ENCODE measurements at regions not wholly inside any gene's neighbourhood (a gene's known extent, or its start where the extent isn't known, plus 50 kb on each side); places are given as distances from the start of the nearest gene placed in this dataset.

DNA sequence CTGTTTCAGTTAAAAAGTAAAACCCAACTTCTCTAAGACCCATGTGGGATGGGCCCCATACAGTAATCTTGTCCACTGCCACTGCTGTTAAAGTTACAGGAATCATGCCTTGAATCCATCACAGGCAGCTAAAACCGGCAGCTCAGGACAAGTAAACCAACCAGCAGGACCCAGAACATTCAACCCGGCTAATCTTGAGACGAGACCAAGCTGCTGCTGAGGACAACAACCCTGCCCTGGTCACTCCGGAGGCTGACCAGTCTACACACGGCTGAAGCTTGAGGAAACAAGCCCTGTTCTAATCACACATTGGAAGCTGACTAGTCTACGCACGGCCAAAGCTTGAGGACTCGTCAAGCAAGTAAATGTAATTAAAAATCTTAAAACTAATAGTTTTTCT lies 105.2 kb upstream of the ZNF492 start:
- Histone ChIP-seq H3K14ac (ENCODE audit: low read length) (no peak overlapping the region), H4K91ac (ENCODE audit: low read depth, low read length) (no peak overlapping the region), H3K27ac (ENCODE audit: low read depth, low read length) (no peak overlapping the region), H4K8ac (ENCODE audit: low read depth, low read length) (no peak overlapping the region), H3K4me1 (ENCODE audit: control insufficient read depth in 1 of 2, insufficient read depth in 2 of 2, low read length in 2 of 2) (no peaks in the 10 kb centered on the region), H3K27me3 (ENCODE audit: insufficient read depth, low read length) (no peaks in the 10 kb centered on the region), H3K18ac (ENCODE audit: low read length) (no peak overlapping the region), H3K23ac (ENCODE audit: low read length) (no peak overlapping the region), H2AK5ac (ENCODE audit: low read length) (no peak overlapping the region), H4K12ac (ENCODE audit: low read depth, low read length) (no peak overlapping the region), H3K4me2 (ENCODE audit: low read length) (no peak overlapping the region), H3K79me1 (ENCODE audit: low read length) (no peaks in the 10 kb centered on the region), H3K4me3 (ENCODE audit: low read depth, low read length) (no peak overlapping the region), H2AFZ (ENCODE audit: insufficient read depth, low read length, poor library complexity) (no peak overlapping the region), H3K9ac (ENCODE audit: low read length) (no peak overlapping the region), H2BK120ac (ENCODE audit: insufficient read depth, low read length, poor library complexity) (no peak overlapping the region), H2BK12ac (ENCODE audit: low read length) (no peak overlapping the region), H2BK5ac (ENCODE audit: low read depth, low read length, poor library complexity) (no peak overlapping the region), H3K4ac (ENCODE audit: low read depth, low read length) (no peak overlapping the region), H3K36me3 (ENCODE audit: control insufficient read depth in 1 of 2, insufficient read depth in 2 of 2, low read length in 2 of 2) (no peaks in the 10 kb centered on the region), H3K79me2 (ENCODE audit: control insufficient read depth, insufficient read depth, low read length, poor library complexity) (no peaks in the 10 kb centered on the region), H3K9me3 (ENCODE audit: insufficient read depth, low read depth, low read length) (peaks cover 30% of the 10 kb centered on the region)
- WGBS (ENCODE audit: extremely low coverage, insufficient coverage, insufficient read length): no CpG with 5 or more reads among the region's 8 CpGs
- DNase-seq: no peak

DNA sequence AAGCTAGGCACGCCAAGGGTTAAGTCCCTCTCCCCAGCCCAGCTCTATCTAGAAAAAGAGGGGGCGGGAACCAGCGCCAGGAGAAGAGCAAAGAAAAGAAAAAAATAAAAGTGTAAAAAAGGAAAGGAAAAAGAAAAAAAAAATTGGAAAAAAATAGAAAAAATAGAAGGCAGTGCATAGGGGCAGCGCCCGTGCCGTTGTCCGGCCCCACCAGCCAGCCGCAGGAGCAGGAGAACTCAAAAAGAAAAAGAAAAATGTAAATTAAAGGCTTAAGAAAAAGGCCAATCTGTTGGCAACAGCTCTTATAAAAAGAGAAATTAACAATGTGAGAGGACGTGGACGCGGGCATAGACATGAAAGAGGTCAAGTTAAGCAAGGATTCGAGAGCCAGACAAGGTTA lies 105.4 kb upstream of the ZNF98 start:
- no CpG with 5 or more reads among the region's 12 CpGs for WGBS (ENCODE audit: extremely low coverage, insufficient coverage, insufficient read length)
- no peak overlapping the region for H4K12ac ChIP-seq (ENCODE audit: low read depth, low read length)

DNA sequence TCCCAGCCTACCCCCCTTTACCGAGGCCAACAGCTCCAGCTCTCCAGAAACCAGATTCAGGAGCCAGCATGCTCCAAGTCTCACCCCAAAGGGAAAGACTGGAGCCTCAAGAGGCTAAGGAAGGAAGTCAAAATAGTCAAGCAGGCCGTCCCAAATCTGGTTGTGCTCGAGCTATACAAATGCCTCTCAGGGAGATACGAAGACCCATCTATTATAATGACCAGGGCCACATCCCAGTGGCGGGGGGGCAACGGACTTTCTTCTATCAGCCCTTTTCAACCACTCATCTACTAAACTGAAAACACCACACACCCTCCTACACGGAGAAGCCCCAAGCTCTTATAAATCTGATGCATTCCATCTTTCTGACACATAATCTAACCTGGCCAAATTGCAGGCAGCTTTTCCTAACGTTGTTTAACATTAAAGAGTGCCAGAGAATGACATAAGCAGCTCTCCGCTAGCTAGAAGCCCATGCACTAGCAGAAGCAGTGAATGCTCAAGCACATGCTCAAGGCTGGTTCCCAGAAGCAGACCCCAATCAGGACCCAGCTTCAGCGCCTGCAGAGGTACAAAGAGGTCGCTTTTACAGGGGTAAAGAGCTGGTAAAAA lies 104.6 kb upstream of the ZNF98 start:
- WGBS (ENCODE audit: extremely low coverage, insufficient coverage, insufficient read length): no CpG with 5 or more reads among the region's 11 CpGs
- Histone ChIP-seq H4K91ac (ENCODE audit: low read depth, low read length) (no peak overlapping the region), H2BK120ac (ENCODE audit: insufficient read depth, low read length, poor library complexity) (no peak overlapping the region), H3K9me3 (ENCODE audit: insufficient read depth, low read depth, low read length) (peaks cover 35% of the 10 kb centered on the region), H3K14ac (ENCODE audit: low read length) (no peak overlapping the region), H2AFZ (ENCODE audit: insufficient read depth, low read length, poor library complexity) (no peak overlapping the region), H2BK5ac (ENCODE audit: low read depth, low read length, poor library complexity) (no peak overlapping the region), H3K18ac (ENCODE audit: low read length) (no peak overlapping the region), H4K8ac (ENCODE audit: low read depth, low read length) (no peak overlapping the region), H3K79me1 (ENCODE audit: low read length) (no peaks in the 10 kb centered on the region), H3K4ac (ENCODE audit: low read depth, low read length) (no peak overlapping the region), H3K27ac (ENCODE audit: low read depth, low read length) (no peak overlapping the region), H3K4me1 (ENCODE audit: control insufficient read depth in 1 of 2, insufficient read depth in 2 of 2, low read length in 2 of 2) (no peaks in the 10 kb centered on the region), H2AK5ac (ENCODE audit: low read length) (no peak overlapping the region), H3K79me2 (ENCODE audit: control insufficient read depth, insufficient read depth, low read length, poor library complexity) (no peaks in the 10 kb centered on the region), H3K4me3 (ENCODE audit: low read depth, low read length) (no peak overlapping the region), H3K23ac (ENCODE audit: low read length) (no peak overlapping the region), H3K9ac (ENCODE audit: low read length) (no peak overlapping the region), H3K27me3 (ENCODE audit: insufficient read depth, low read length) (no peaks in the 10 kb centered on the region), H4K12ac (ENCODE audit: low read depth, low read length) (no peak overlapping the region), H3K4me2 (ENCODE audit: low read length) (no peak overlapping the region), H3K36me3 (ENCODE audit: control insufficient read depth in 1 of 2, insufficient read depth in 2 of 2, low read length in 2 of 2) (no peaks in the 10 kb centered on the region), H2BK12ac (ENCODE audit: low read length) (no peak overlapping the region)
- no peak for DNase-seq

More for the DNA sequence above, 105.4 kb upstream of the ZNF98 start:
- no peak overlapping the region for H2AFZ ChIP-seq (ENCODE audit: insufficient read depth, low read length, poor library complexity)
- no peak overlapping the region for H2AK5ac ChIP-seq (ENCODE audit: low read length)
- H2BK120ac ChIP-seq (ENCODE audit: insufficient read depth, low read length, poor library complexity): no peak overlapping the region
- no peak overlapping the region for H2BK5ac ChIP-seq (ENCODE audit: low read depth, low read length, poor library complexity)
- H3K18ac ChIP-seq (ENCODE audit: low read length): no peak overlapping the region
- H3K4me1 ChIP-seq (ENCODE audit: control insufficient read depth in 1 of 2, insufficient read depth in 2 of 2, low read length in 2 of 2): no peaks in the 10 kb centered on the region
- H3K4ac ChIP-seq (ENCODE audit: low read depth, low read length): no peak overlapping the region
- H3K27ac ChIP-seq (ENCODE audit: low read depth, low read length): no peak overlapping the region
- H3K9ac ChIP-seq (ENCODE audit: low read length): no peak overlapping the region
- no peak overlapping the region for H4K91ac ChIP-seq (ENCODE audit: low read depth, low read length)
- H4K8ac ChIP-seq (ENCODE audit: low read depth, low read length): no peak overlapping the region
- peaks cover 38% of the 10 kb centered on the region for H3K9me3 ChIP-seq (ENCODE audit: insufficient read depth, low read depth, low read length)
- H2BK12ac ChIP-seq (ENCODE audit: low read length): no peak overlapping the region
- no peaks in the 10 kb centered on the region for H3K27me3 ChIP-seq (ENCODE audit: insufficient read depth, low read length)
- no peaks in the 10 kb centered on the region for H3K36me3 ChIP-seq (ENCODE audit: control insufficient read depth in 1 of 2, insufficient read depth in 2 of 2, low read length in 2 of 2)
- DNase-seq: no peak
- H3K14ac ChIP-seq (ENCODE audit: low read length): no peak overlapping the region
- no peaks in the 10 kb centered on the region for H3K79me2 ChIP-seq (ENCODE audit: control insufficient read depth, insufficient read depth, low read length, poor library complexity)
- H3K4me3 ChIP-seq (ENCODE audit: low read depth, low read length): no peak overlapping the region
- no peak overlapping the region for H3K4me2 ChIP-seq (ENCODE audit: low read length)
- H3K23ac ChIP-seq (ENCODE audit: low read length): no peak overlapping the region
- no peaks in the 10 kb centered on the region for H3K79me1 ChIP-seq (ENCODE audit: low read length)

DNA sequence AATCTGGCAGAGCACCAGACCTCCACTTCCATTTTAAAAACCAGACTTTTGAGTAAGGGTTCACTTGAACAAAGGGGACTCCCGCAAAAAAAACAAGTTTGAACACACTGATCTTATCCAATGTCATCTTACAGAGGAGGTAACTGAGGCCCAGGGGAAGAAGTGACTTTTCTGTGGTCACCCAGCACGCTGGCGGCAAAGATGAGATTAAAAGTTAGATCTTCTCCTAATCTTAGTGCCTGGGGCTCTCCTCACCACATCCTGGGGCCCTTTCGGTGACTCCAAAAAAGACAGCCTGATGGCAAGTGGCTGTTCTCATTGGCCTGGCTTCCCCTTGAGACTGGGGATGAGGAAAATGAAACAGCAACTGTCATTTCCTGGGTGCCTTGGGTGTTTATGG lies 101.8 kb upstream of the ZNF98 start:
- Histone ChIP-seq H3K14ac (ENCODE audit: low read length) (no peak overlapping the region), H4K91ac (ENCODE audit: low read depth, low read length) (no peak overlapping the region), H3K27ac (ENCODE audit: low read depth, low read length) (no peak overlapping the region), H3K79me2 (ENCODE audit: control insufficient read depth, insufficient read depth, low read length, poor library complexity) (no peaks in the 10 kb centered on the region), H3K36me3 (ENCODE audit: control insufficient read depth in 1 of 2, insufficient read depth in 2 of 2, low read length in 2 of 2) (no peaks in the 10 kb centered on the region), H3K4ac (ENCODE audit: low read depth, low read length) (no peak overlapping the region), H3K9ac (ENCODE audit: low read length) (no peak overlapping the region), H3K4me2 (ENCODE audit: low read length) (no peak overlapping the region), H3K79me1 (ENCODE audit: low read length) (no peaks in the 10 kb centered on the region), H2AK5ac (ENCODE audit: low read length) (no peak overlapping the region), H3K9me3 (ENCODE audit: insufficient read depth, low read depth, low read length) (peaks cover 45% of the 10 kb centered on the region), H4K12ac (ENCODE audit: low read depth, low read length) (no peak overlapping the region), H2BK120ac (ENCODE audit: insufficient read depth, low read length, poor library complexity) (no peak overlapping the region), H2BK12ac (ENCODE audit: low read length) (no peak overlapping the region), H3K4me1 (ENCODE audit: control insufficient read depth in 1 of 2, insufficient read depth in 2 of 2, low read length in 2 of 2) (no peaks in the 10 kb centered on the region), H2BK5ac (ENCODE audit: low read depth, low read length, poor library complexity) (no peak overlapping the region), H3K18ac (ENCODE audit: low read length) (no peak overlapping the region), H3K23ac (ENCODE audit: low read length) (no peak overlapping the region), H3K27me3 (ENCODE audit: insufficient read depth, low read length) (no peaks in the 10 kb centered on the region), H2AFZ (ENCODE audit: insufficient read depth, low read length, poor library complexity) (no peak overlapping the region), H3K4me3 (ENCODE audit: low read depth, low read length) (no peak overlapping the region), H4K8ac (ENCODE audit: low read depth, low read length) (no peak overlapping the region)
- no CpG with 5 or more reads among the region's 4 CpGs for WGBS (ENCODE audit: extremely low coverage, insufficient coverage, insufficient read length)
- no peak for DNase-seq
